Sciatic nerve (tissue), 2 donors: ENCODE measurements at regions not wholly inside any gene's neighbourhood (a gene's known extent, or its start where the extent isn't known, plus 50 kb on each side); places are given as distances from the start of the nearest gene placed in this dataset.

ENCODE experiments used
- ATAC-seq: fragments of 200-7000 bp; cut with Tn5 transposase; one replicate; pipeline ENCODE4 v1.9.1; 2020; ENCODE audit warnings: mild to moderate bottlenecking, moderate library complexity
- DNase-seq: peaks from one replicate; pipeline ENCODE4 v3.0.0-alpha.2; 2020; ENCODE audit warnings: low spot score
- intact Hi-C: fragments of 100-400 bp; cut with DNase I; formaldehyde crosslinking; loops from one replicate; pipeline ENCODE4 v1.14.2; 2022
- donor health status: DM: no; HTN: no; CAD: no.
- donor health status: DM: no; HTN: no; CAD: no.

DNA sequence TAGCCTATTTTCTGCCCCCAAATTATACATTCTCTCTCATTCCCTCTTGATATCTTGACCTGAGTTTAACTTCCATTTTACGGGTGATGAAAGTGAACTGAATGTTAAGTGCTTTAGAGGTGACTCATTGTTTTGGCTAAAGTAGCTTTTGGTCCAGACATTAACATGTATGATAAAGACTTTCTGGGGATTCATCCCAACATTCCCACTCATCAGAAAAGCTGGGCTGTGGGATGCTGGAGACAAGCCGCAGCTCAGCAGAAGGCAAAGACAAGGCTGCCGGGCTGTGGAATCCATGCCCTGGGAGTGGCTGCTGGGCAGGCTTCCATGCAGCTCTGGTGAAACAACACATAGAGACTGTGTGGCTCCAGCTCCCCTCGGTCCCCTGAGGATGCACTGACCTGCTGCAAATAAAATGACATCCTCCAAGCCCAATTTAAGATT, 89.9 kb upstream of the SYNDIG1 start:
- DNase-seq (no peak), ATAC-seq (peak; percentile 67)
- intact Hi-C loops = no loop called here

DNA sequence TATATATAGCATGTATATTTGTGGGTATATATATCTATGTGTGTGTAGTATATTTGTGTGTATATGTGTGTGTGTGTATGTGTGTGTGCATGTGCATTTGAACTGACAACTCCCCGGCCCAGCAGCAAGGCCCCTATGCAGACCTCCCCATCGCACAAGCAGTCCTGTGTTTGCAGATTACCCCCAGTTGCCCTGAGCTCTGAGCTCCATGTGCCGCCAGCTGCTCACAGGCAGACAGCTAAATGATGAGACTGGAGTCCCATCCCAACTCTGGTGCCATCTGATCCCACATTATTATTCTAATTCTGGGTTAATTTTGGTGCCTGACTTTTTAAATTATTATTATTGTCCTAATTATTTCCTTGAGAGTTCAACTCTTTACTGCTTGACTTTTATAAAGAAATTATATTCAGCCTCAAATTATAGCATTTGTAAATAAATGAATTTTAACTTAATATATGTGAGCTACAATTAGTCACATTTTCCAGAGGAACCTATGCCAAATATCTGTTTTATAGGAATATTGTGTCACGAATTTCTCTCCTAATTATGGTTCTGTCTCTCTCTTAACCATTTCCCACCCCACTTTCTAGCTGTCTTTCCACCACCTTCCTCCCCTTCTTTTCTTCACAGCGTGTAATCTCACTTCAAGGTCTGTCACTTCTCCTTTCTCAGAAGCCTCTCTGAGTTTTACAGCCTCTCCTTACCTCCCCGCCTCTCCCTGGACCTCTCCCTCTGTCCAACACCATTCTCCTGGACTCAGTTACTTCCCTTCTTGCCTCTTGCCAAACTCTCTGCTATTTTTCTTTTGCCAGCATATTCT, 90.6 kb upstream of the SYNDIG1 start:
- intact Hi-C loops = no loop called here
- peak; percentile 10 for ATAC-seq
- DNase-seq = no peak

DNA sequence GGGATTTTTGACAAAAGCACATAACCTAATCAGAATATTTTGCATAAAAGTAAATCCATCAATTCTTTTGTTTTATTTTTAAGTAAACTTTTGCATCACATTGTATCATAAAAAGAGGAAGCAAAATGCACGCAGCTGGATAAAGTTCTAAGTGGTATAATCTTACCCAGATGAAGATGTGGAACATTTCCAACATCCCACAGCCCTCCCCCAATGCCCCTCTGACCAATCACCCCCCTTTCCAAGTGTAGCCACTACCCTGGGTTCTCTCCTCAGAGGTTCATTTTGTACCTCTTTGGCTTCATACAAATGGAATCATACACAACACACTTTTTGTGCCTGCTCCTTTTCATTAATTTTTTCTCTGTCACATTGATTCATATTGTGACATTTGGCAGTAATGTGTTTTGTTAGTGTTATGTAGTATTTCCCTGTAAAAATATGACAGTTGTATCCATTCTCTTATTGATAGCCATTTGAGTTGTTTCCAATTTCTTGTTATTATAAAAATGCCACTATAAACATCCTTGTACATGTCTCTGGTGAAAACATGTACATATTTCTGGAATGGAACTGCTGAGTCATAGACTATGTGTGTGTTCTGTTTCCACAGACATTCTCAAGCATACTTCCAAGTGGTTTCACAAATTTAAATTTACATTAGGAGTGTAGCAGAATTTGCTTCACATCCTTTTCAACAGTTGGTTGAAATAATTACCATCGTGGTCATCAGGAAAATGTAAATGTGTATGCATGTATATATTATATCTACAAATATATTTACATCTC, 92.9 kb upstream of the SYNDIG1 start:
- ATAC-seq = no peak
- intact Hi-C loops = no loop called here
- DNase-seq = no peak

DNA sequence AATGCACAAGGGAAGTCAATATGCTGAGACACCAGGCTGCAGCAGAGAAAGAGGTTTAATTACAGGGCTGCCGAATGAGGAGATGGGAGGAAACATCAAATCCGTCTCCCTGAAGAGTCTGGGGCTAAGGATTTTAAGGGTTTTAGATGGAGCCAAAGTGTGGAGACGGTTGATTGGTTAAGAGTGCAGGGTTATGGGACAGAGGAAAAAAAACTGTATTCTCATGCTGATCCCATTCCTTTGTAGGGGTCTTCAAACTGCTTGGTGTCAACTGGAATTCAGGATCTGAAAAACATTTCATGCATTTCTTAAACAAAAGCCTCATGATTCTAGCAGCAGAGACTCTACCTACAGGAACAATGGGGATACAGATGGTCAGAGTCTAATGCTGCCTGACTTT, 96.1 kb upstream of the SYNDIG1 start:
- DNase-seq (no peak), ATAC-seq (no peak)
- intact Hi-C loops = no loop called here

DNA sequence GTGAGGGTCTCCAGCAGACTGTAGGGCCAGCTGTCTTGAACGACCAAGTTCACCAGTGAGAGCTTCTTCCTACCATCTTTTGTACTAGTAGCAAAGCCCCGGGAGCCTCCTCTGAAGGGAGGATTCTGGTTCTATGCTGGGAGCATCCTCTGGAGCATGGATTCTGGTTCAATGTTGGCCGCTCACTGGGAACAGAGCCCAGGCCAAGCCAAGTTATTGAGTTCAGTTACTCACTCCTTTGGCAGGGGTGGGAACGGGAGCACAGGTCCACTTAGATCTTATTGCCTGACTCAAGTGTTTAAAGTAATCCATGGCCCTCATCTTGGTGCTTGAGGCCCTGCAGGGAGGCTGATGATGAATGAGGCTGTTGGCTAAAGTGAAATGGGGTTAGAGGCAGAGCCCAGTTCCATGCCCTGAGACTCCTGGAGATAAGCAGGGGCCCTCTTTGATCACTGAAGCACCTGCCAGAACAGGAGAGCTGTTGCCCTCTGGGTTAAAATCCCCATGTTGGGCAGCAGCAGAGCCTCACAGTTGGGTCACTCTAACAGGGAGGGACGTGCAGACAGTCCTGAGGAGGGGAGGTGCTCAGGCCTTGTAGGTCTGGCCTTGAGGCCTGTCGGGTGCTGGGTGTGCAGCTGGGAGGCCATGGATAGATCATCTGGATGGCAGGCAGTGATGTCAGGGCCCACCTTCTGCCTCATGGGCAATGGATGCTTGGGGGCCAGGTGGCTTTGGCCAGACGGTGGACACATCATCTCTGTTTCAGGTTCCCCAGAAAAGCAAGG, 98.3 kb upstream of the SYNDIG1 start:
- no peak for ATAC-seq
- intact Hi-C loops = no loop called here
- no peak for DNase-seq

DNA sequence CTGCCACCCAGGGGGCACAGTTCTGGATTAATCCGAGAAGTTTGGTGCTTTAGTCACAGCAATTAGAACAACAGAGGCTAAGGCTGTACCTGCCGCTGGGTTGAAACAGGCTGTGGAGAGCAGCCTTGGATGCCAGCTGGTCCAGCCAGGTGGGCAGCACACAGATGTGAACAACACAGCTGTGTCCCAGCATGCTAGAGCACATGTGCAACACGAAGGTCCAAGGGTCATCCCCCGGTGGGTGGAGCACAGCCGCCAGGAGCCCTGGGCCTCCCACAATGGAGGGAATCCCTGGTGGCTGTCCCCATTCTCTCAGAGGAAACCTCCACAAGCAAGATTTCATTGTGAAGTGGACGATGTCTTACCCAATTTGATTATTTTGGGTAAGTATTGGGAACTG, 99.2 kb upstream of the SYNDIG1 start:
- intact Hi-C loops = no loop called here
- DNase-seq (no peak), ATAC-seq (no peak)

DNA sequence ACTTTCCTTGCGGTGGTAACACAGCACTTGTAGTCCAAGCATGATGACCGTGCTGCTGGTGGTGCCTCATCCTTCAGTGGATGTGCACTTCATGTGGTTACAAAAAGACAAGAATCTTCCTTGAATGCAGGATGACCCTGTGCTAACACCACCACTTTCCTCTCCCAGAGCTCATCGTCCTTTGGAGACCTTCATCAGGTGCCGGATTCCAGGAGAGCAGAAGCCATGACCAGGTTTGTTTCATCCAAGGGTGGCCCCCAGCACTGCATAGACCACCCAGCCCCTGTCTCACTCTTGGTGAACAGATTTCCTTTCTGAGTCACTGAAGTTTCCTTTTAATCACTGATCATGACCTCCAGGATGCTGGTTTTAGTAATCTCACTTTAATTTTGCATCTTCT, 101.2 kb upstream of the SYNDIG1 start:
- no peak for DNase-seq
- no peak for ATAC-seq
- intact Hi-C loops = no loop called here

DNA sequence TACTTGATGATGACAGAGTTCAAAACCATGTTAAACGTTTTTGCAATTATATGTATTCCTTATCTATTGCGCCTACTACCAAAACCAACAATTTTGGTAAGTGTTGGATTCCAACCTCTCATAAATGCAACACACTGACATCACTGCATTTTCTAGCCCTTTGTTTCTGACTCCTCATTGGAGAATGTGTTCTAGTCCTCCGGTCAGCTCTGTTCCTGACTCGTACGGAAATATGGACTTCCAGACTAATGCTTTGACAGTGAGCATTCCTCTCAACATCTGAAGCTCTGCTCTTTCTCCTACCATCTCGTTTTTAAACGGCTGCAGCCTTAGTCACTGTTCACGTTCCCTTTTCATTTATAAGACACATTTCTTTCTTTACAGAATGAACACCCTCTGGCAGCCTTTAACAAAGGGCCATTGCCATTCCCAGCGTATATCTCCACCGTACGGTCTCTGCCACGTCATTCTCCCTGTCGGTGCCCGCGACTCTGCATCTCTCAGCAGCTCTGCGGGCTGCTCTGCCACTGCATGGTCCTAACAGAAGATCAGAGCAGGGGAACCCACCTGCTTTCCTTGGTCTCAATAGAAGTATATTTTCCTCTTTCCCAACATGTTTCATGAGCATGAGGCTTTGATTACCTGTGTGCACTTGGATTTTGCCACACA, 103.0 kb upstream of the SYNDIG1 start:
- no peak for ATAC-seq
- DNase-seq = no peak
- intact Hi-C loops = no loop called here

DNA sequence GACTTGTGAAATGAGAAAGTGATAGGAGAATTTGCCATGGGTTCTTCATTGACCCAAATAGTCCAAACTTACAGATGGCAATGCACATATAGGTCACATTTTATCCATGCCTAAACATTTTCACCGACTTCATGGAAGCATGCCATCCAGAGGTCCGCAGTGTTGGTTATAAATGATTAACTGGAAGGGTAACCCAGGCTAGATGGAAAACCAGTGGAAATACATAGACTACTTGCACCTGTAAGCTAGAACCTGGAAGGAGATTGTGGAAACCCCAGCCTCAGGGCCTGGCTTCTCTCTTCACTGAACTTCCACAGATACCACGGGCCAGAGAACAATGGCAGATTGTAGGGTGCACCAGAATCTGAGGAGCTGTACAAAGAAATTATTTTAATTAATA, 103.8 kb upstream of the SYNDIG1 start:
- ATAC-seq (no peak), DNase-seq (no peak)
- intact Hi-C loops = no loop called here

DNA sequence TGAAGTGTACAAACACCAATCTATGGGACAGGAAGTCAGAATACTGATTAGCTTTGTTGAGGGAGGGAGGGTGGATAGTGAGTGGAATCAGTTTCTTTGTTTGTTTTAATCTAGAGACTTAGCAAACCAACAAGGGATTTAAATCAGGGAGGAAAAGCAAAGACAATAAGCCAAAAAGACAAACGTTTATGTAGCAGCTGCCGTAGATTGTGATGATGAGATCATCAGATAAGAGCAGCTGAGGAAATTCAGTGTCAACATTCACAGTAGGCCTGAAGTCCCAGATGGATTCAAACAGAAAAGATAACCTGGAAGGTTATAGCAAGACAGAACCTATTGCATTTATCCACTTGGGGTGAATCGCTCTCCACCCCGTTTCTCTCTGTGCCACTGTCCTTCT, 104.9 kb upstream of the SYNDIG1 start:
- DNase-seq = no peak
- ATAC-seq = no peak
- intact Hi-C loops = no loop called here

DNA sequence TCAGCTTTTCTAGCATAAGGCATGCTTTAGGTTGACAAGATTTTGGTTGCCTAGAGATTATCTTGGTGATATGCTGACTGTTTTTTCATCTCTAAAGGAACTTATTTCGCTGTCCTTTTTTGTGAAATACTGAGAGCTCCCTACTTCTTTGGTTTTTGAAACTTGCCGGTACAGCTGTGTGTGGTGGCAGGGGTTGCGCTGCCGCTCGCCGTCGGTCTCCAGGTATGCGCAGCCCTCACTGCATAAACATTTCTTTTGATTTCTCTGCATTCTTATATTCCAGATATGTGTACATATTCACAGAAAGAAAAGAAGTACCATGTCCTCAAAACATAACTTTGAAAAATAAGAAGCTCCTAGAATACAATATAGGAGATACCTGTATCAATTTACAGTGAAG, 106.4 kb upstream of the SYNDIG1 start:
- ATAC-seq (no peak), DNase-seq (no peak)
- intact Hi-C loops = no loop called here

DNA sequence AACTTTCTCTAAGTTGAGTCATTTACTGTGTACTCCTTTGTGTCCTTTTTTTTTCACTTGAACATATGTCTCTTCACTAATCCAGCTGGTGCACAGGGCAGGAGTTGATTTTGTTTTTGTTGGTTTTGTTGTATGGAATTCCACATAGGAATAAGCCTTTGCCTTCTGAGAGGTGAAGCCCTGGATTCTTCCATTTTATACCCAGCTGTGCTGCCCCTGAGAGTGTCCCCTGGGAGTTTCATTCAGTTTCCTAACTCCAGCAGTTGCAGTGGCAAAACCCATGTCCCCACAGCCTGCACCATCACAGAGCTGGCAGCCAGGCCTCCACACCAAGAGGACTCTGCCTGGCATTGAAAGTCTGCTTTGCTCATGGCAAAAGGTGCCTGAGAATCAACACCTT, 107.3 kb upstream of the SYNDIG1 start:
- DNase-seq (no peak), ATAC-seq (no peak)
- intact Hi-C loops = no loop called here

DNA sequence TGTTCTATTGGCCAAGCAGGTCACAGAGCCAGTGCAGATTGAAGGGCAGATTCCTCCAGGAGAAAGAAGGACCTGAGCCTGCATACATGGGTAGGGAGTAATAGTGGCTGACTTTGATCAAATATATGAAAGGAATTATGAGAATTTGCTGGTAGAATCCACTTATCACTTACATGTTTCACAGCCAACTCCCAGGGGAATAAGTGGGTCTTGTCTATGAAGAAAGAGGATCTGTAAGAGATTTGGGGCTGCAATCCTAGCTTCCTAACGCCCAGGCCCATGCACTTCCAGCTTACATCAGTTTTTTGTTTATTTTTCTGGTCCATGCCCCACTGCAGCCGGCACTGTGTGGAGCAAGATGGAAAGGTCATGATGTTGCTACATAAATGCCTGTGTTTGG, 107.9 kb upstream of the SYNDIG1 start:
- intact Hi-C loops = no loop called here
- ATAC-seq (no peak), DNase-seq (no peak)

DNA sequence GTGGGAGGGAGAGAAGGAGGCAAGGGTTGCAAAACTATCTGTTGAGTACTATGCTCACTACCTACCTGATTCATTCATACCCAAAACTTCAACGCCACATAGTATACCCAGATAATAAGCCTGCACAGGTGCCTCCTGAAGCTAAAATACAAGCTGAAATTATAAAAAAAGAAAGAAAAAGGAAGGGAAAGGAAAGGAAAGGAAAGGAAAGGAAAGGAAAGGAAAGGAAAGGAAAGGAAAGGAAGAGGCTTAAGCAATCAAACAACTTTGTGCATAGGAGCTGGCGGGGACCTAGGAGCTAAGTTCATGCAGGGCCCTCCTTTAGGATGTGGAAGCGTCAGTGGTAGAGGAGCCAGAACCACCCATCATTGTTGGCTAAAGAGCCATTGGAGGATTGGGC, 108.9 kb upstream of the SYNDIG1 start:
- DNase-seq = no peak
- intact Hi-C loops = no loop called here
- no peak for ATAC-seq

DNA sequence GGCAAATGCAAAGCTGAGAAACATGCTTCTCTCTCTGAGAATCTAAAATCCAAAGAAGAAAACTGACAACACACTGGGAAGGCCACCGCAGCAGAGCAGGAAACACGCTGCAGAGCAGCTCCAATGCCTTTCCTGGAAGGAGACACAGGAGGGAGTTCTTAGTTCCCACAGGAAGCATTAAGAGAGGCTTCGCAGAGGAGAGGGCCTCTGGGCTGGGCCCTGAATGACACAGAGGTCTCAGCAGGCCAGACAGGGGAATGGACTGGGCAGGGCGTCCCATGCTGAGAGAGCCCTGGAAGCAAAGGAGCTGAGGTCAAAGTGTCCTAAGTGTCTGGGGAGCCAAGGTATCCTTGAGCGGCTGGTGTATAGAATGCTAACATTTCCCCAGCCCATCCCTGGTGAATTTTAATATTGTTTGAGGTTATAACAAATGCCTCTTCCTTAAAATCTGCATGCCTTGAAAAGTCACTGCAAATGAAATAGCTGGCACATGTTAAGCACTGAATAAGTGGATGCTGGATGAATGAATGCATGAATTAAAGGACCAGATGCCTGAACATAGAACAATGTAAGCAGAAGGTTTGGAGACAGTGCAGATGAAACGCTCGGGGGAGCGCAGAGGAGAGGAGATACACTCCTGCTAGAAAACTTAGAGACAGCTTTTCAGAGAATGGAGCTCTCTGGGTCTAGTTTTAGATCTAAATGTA, 110.0 kb upstream of the SYNDIG1 start:
- DNase-seq (no peak), ATAC-seq (no peak)
- intact Hi-C loops = no loop called here

DNA sequence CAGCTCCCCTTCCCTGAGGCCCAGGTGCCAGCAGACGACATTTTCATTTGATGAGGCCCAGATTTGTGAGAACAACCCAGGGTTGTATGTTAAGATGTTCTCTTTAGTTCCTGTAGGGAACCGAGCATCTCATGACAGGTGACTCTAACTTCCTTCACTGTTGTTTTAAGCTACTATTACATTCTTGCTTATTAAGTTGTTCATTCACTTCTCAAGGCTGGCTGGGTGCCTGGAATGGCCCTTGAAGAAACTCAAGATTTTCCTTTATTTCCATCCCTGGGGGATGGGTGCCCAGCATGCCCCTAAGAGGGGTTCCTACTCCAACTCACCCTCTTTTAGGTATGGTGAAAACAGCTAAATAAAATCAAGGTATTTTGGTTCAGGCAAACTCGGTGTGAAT, 111.5 kb upstream of the SYNDIG1 start:
- ATAC-seq = no peak
- intact Hi-C loops = no loop called here

DNA sequence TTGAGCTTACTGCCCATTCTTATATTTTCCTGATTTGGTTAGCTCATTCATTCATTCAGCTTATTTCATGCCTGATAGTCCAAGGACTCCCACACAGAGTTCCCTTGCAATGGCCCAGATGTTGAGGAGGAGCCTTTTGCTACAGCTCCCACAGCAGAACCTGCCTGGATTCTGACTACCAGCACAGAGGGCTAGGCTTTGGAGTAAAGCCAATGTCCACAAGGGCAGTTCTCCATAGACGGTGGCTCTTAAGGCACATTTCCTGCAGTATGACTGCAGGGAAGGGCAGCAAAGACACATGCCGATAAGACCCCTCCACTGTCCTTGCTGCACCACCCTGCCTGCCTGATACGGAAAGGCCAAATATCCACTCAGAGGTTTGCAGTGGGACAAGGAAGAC, 112.3 kb upstream of the SYNDIG1 start:
- DNase-seq (no peak), ATAC-seq (no peak)
- intact Hi-C loops = no loop called here

More for the DNA sequence above, 111.5 kb upstream of the SYNDIG1 start:
- no peak for DNase-seq

DNA sequence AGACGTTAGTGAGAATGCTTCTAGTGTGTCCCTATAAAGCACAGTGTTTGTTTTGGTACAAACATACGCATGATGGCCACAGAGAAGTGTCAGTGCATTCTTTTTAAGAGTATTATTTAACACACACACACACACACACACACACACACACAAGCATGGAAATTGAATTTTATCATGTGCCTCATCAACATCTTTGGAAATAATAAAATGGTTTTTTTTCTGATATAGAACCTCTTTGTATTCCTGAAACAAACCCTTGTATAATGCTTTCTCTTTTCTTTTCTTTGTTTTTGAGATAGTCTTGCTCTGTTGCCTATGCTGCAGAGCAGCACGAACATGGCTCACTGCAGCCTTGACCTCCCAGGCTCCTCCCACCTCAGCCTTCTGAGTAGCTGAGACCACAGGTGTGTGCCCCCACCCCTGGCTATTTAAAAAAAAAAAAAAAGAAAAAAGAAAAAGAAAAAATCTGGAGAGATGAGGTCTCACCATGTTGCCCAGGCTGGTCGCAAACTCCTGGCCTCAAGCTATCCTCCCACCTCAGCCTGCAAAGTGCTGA, 116.2 kb upstream of the SYNDIG1 start:
- ATAC-seq = no peak
- DNase-seq = no peak
- intact Hi-C loops = no loop called here
